ENCODE measurements at regions not wholly inside any gene's neighbourhood (a gene's known extent, or its start where the extent isn't known, plus 50 kb on each side); places are given as distances from the start of the nearest gene placed in this dataset.
A peak's percentile ranks its signal among the peaks of the same experiment; 100 is the strongest.
"Not testable (repeated sequence)": the region's sequence is repeated elsewhere in the genome, so short reads cannot be mapped to it uniquely, and the experiment has no call there.

DNA sequence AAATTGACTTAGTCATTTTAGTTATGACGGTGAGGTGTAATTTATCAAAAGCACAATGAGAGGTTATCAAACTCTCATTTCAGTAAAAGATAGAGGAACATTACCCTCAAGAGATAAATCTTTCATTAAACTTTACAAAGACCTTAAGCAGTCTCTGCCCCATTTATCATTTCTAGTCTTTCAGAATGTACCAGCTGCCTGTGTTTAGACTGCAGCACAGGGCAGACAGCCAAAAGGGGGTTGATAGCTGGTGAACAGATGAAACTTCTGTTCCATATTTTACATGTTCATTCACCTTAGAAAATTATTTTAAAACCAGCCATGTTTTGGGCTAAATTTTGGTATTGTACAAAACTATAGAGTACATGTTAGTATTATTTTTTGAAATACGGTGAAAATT lies 514.6 kb upstream of the CNTN3 start:
- peak; percentile 71 for DNase-seq

GRCh38 chr3:75136100-75136897 lies 521.8 kb upstream of the CNTN3 start:
- DNase-seq: no peak

DNA sequence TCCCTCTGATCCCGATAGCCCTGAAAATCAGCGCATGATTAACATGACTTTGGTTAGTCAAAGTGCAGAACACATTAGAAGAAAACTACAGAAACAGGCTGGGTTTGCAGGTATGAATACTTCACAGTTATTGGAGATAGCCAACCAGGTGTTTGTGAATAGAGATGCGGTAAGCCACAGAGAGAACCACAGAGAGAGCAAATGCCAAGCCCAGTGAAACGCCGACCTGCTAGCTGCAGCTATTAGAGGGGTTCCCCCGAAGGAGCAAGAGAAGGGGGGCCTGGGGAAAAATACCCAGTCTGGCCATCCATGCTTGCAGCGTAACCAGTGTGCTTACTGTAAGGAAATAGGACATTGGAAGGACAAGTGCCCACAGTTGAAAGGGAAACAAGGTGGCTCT lies 523.9 kb upstream of the CNTN3 start:
- DNase-seq: no peak

GRCh38 chr3:75140904-75141615 lies 523.1 kb upstream of the FRG2C start:
- peak; percentile 3 for DNase-seq

GRCh38 chr3:75144406-75144805 lies 519.7 kb upstream of the FRG2C start:
- no peak for DNase-seq

DNA sequence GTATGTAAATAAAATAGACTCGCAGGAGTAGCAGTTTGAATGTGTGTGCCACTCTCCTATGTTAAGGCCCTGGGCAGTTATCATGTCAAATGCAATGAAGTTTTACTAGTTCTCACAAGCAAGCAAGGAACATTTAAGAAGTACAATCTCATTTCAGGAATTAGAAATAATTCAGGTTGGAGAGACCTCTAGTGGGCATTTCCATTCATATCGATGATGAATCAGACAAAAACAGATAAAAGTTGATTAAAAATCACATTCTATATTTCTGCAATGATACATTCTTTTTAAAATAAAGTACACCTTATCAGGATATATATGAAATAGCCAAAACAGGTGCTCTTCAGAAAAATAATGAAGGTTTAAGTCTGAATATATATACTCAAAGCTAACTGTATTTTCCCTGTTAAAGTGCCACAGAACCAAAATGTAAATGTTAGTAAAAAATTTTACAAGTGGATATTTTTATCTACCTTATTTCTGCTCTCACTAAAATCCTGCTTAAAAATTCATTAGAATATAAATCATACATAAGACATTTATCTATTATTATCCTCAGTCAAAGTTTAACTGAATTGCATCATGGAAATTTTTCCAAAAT lies 492.4 kb upstream of the FRG2C start:
- peak; percentile 37 for DNase-seq

- DNase-seq: peak; percentile 48
These were observed 487.2 kb upstream of the FRG2C start for GRCh38 chr3:75176937-75177336.

DNA sequence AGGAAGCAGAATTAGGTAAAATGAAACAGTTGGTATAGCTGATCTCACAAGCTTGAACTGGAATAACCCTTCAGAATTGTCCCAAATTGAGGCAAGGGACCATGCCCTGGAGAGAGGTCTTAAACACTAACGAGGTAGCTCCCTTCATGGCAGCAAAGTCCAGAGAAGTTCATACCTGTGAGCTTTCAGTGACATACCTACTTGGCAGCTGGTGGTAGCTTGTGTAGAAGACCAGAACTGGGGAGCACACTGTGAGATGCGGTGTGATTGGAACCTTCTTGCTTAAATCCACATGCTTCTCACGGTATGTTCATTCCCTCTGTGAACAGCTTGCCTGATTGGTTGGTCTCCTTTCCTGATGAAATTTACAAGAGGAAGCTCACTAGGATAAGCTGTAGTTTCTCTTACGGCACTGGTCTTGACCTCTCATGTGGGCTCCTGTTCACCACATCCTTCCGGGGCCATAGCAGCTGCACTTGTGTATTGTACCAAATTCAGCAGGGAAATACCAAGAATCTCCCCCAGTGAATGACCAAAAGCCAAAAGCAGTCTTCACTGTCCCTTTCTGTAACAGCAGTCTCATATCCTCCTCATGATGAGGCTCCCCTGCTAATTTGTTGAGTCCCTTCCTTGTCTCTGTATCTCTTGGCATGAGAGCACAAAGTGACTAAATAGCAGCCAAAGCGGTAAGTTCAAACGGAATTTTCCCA lies 483.7 kb upstream of the FRG2C start:
- no peak for DNase-seq

DNA sequence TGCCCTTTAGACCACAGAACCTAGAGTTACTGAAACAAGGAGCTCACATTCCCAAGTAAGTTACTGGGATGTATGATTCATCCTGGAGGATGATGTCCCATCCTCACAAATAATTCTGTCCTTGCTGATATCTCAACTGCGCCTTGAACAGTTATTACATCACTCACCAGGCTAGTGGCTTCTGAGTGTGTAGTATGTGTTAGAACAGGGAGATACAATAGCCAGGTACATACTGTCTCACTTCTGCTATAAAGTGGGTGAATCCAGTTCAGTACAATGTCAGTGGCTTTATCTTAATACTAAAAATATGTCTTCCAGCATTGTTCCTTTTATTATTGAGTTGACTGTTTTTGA lies 483.2 kb upstream of the FRG2C start:
- no peak for DNase-seq

DNA sequence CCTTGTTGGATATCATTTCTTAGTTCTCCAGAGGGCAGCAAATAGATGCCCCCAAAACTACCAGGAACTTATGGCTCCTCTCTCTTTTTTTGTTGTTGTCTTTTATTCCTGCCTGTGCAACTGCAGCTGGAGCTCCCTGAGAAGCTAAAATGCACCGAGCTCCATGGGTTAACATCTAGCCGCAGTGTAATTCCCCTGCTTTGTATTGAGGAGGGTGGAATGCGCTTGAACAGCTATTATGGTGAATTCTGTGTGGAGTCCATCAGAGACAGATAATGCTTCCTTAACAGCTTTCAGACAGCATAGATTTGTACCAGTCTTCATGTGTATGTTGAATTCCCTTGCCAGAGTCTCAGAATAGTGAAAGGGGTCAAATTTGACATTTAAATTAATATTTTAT lies 475.2 kb upstream of the FRG2C start:
- no peak for DNase-seq

GRCh38 chr3:75192146-75192616 lies 471.9 kb upstream of the FRG2C start:
- peak; percentile 56 for DNase-seq

DNA sequence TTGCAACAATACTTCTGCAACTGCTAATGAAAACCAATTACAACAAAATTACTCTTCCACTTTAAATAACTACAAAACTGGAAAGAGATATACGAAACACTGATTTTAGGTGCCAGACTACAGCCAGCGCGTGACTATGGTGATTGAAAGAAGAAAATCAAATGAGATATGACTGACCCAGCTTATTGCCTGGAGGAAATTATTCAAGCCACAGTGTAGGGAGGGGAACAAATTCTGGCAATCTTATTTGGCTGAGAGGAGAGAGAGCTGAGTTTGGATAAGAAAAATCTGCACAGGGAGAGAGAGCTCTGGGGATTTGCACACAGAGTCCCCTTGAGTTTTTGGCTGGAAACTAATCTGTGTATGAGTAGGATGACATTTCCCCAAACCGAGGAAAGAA lies 470.3 kb upstream of the FRG2C start:
- no peak for DNase-seq

DNA sequence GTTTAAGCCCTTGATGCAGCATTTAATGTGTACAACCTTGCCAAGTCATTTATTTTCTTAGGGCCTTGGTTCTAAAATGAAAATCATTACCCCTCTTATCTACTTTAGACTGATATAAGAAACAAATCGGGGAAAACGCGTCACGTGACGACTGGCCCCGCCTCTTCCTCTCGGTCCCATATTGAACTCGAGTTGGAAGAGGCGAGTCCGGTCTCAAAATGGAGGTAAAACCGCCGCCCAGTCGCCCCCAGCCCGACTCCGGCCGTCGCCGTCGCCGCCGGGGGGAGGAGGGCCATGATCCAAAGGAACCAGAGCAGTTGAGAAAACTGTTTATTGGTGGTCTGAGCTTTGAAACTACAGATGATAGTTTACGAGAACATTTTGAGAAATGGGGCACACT lies 449.8 kb upstream of the FRG2C start:
- DNase-seq: not testable (repeated sequence)

- DNase-seq: peak; percentile 1
These were observed 445.6 kb upstream of the FRG2C start for GRCh38 chr3:75218577-75218976.

DNA sequence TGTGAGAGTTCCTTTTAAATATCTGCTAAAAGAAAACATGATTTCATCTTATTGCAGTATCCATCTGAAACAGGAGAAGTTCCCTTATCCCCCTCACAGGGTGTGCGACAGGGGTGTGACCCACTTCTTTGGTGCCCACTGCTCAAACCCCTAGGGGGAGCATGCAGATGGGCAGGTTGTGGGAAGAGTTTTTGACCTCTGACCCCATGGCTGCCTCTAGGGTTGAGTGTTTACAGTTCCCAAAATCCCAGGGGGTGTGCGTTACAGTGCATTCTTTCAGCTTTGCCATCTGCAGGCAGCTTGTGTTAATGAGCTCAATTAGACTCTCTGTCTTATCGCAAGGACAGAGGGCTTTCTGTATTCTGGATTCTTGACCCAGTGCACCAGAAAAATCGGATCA lies 443.2 kb upstream of the FRG2C start:
- DNase-seq: peak; percentile 53

- no peak for DNase-seq
These were observed 439.7 kb upstream of the FRG2C start for GRCh38 chr3:75224412-75224811.

DNA sequence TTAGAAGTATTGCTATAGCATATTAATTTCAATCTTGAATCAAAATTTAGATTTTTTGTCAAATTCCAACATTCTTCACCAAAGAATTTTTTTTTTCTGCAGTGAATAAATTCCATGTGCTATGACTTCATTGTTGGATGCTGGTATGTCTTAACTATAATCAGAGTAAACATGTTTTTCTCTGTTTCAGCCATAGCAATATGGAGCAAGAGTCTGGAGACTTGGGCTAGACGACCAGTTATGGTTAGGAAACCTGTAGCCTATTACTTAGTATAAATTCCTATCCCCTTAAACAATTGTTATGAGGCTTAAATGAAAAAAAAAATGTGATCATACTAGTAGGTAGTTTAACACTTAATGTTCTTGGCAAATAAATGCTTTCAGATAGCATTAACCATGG lies 431.9 kb upstream of the FRG2C start:
- no peak for DNase-seq

- no peak for DNase-seq
These were observed 428.5 kb upstream of the FRG2C start for GRCh38 chr3:75235631-75236030.

DNA sequence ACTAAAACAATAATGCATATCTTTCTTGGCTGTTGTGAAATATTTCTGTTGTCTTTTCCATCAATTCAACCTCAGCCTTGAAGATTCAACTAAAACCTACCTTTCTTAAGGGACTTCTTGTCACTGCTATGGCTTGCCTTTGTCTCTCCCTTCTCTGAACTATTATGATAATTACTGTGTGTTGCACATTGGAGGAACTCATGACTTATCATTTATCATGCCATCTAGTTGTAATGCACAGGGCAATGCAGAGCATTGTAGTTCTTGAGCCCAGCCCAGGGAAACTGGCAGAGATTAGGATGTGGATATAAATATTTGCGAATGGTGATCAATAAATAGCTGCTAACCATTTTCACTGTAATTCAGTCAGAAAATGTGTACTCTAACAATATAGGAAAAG lies 427.1 kb upstream of the FRG2C start:
- DNase-seq: no peak

DNA sequence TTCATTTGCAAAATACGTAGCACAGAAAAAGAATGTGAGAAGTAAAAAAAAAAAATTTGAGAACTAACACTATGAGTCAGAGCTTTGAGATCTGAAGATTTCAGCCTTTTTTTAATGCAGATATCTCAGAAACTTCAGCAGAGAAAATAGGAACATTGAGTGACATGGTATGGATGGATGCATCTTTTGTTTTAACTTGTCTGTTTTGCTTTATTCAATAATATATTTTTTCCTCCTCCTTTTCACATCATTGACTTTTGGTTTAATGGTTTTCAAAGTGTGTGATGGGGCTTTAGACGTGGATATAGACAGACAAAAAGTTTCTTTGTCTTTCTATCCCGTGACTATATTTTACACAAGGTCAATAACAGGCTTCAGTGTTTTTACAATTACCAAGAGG lies 426.7 kb upstream of the FRG2C start:
- DNase-seq: no peak

DNA sequence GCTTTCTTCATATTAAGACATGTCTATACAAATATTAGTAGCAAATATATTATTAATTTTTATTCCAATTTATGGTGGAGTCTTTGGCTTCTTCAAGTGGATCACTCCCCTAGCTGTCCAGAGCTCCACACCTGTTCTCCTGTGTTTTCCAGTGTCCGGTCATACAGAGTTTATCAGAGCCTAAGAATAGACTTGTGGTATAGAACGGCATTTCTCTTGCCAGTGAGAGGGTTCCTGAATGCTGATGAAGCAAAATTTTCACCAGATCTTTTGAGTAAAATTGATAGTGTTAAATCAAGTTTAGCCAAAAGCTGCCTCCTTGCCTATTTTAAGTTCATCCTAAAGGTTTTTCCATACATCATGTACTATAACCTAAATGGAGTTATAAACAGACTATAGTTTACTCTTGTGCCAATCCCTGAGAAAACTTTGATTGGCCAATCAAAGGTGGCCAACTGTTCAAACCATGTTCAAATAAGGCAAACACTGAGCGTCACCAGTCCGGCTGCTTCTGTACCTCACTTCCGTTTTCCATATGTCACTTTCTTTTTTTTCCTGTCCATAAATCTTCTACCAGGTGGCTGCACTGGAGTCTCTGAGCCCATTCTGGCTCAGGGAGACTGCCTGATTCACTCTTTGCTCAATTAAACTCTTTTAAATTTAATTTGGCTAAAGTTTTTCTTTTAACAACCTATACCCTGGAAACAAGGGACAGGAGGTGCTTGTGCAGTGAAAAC lies 422.7 kb upstream of the FRG2C start:
- peak; percentile 14 for DNase-seq

DNA sequence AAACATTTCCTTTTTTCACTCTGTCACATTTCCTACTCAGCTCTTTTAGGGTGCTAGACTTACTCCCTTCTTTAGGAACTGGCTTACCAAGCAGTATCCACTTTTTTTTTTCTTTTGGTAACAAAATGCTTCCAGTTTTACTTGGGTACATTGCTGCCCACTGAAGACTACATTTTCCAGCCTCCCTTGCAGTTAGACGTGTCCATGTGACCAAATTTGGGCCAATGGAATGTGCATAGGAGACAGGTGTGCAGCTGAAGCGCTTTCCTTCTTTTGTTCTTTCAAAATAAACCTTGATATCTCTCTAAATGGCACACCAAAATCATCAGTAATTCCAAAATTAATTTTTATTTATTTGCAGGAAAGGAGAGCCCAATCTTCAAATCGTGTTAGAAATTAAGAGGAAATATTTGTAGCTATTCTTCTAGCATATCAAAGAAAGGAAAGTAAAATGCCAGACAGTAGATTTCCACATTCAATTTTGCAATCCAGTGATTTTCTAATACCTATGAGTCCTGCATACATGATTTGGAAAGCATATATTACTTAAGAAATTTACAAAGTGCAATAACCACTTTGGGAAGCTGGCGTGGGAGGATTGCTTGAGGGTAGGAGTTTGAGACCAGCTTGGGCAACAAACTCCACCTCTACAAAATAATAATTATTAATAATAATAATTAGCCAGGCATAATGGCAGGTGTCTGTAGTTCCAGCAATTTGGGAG lies 422.0 kb upstream of the FRG2C start:
- DNase-seq: no peak

Measured in NCI-H69 (cell line).